GM18505 (cell line): ENCODE measurements at regions not wholly inside any gene's neighbourhood (a gene's known extent, or its start where the extent isn't known, plus 50 kb on each side); places are given as distances from the start of the nearest gene placed in this dataset.

Source experiments
- ATAC-seq: cut with Tn5 transposase; IDR thresholded peaks from one replicate; pipeline ENCODE4 v1.9.1; 2021; ENCODE audit not compliant: unreplicated experiment
- POLR2A ChIP-seq: IDR thresholded peaks from 4 replicates; pipeline ENCODE4 v1.6.1; 2011; ENCODE audit warnings: borderline replicate concordance; ENCODE audit not compliant: insufficient read depth, insufficient read length; ENCODE audit errors: extremely low read depth

GRCh38 chr18:56545464-56545863 lies 92.9 kb downstream of the TXNL1 start:
- ATAC-seq = no peak
- no peak for TF ChIP-seq POLR2A

- no peak for ATAC-seq
- no peak for TF ChIP-seq POLR2A
These were observed 95.9 kb downstream of the TXNL1 start for GRCh38 chr18:56542476-56542875.

- no peak for ATAC-seq
- no peak for TF ChIP-seq POLR2A
These were observed 96.6 kb downstream of the TXNL1 start for GRCh38 chr18:56541793-56542192.

- ATAC-seq = no peak
- TF ChIP-seq POLR2A = no peak
These were observed 97.1 kb downstream of the TXNL1 start for GRCh38 chr18:56541340-56541739.

- ATAC-seq = no peak
- TF ChIP-seq POLR2A = no peak
These were observed 99.6 kb downstream of the TXNL1 start for GRCh38 chr18:56538746-56539145.

GRCh38 chr18:56532176-56532840 lies 106.1 kb downstream of the TXNL1 start:
- TF ChIP-seq POLR2A = no peak
- peak; percentile 97 for ATAC-seq

- ATAC-seq = no peak
- no peak for TF ChIP-seq POLR2A
These were observed 115.6 kb downstream of the TXNL1 start for GRCh38 chr18:56522816-56523215.

GRCh38 chr18:56521263-56521662 lies 117.1 kb downstream of the TXNL1 start:
- no peak for TF ChIP-seq POLR2A
- ATAC-seq = no peak

- no peak for ATAC-seq
- TF ChIP-seq POLR2A = no peak
These were observed 120.6 kb downstream of the TXNL1 start for GRCh38 chr18:56517761-56518160.

- no peak for ATAC-seq
- TF ChIP-seq POLR2A = no peak
These were observed 121.2 kb downstream of the TXNL1 start for GRCh38 chr18:56517196-56517595.

- no peak for ATAC-seq
- no peak for TF ChIP-seq POLR2A
These were observed 121.6 kb downstream of the TXNL1 start for GRCh38 chr18:56516789-56517188.

GRCh38 chr18:56515522-56515921 lies 122.9 kb downstream of the TXNL1 start:
- no peak for ATAC-seq
- no peak for TF ChIP-seq POLR2A

GRCh38 chr18:56511996-56512395 lies 126.4 kb downstream of the TXNL1 start:
- no peak for TF ChIP-seq POLR2A
- ATAC-seq = peak; percentile 62

GRCh38 chr18:56510108-56510507 lies 128.3 kb downstream of the TXNL1 start:
- ATAC-seq = no peak
- TF ChIP-seq POLR2A = no peak

- no peak for ATAC-seq
- TF ChIP-seq POLR2A = no peak
These were observed 128.7 kb downstream of the TXNL1 start for GRCh38 chr18:56509656-56510055.
